Right ventricle myocardium superior (tissue), 1 donor: ENCODE measurements at regions not wholly inside any gene's neighbourhood (a gene's known extent, or its start where the extent isn't known, plus 50 kb on each side); places are given as distances from the start of the nearest gene placed in this dataset.
"Not testable (repeated sequence)": the region's sequence is repeated elsewhere in the genome, so short reads cannot be mapped to it uniquely, and the experiment has no call there.

Experiments
- ATAC-seq: fragments of 200-7000 bp; cut with Tn5 transposase; one replicate; pipeline ENCODE4 v1.9.1; 2020; ENCODE audit warnings: mild to moderate bottlenecking; ENCODE audit not compliant: poor library complexity
- DNase-seq: peaks from one replicate; pipeline ENCODE4 v3.0.0-alpha.2; 2020
- intact Hi-C: fragments of 100-400 bp; cut with DNase I; formaldehyde crosslinking; loops from one replicate; pipeline ENCODE4 v1.11.2; 2022
- donor health status: DM: no; HTN: yes; CAD: no; lungs with severe emphysema.

DNA sequence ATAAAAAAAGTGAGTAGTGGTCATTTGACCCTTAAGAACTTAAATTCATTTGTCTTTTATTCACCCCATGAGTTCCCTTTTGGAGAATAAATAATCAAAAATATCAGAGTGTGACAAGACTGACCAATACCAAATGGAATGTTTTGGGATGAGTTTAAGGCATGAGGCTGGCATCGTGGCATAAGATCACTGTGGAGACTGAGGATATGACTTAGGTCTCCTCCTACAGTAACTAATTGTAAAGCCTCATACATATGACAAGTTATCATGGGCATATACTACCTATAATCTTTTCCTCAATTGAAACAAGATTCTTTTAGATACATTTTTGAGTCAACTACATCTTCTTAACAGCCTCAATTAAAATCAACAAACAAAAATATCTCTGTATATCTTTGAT is 782.0 kb downstream of the SLITRK1 start:
- DNase-seq, result no peak
- intact Hi-C loops, result no loop called here
- ATAC-seq, result no peak

DNA sequence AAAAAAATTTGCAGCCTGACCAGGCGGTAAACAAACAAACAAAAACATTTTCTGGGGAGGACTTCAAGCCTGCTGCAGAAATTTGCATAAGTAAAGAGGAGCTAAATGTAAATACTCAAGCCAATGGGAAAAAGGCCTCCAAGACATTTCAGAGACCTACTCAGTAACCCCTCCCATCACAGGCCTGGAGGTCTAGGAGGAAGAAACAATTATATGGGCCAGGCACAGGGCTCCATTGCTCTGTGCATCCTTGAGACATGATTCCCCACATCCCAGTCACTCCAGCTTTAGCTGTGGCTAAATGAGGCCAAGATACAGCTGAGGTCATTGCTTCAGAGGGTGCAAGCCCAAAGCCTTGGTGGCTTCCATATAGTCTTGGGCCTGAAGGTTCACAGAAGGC is 793.4 kb downstream of the SLITRK1 start:
- ATAC-seq (no peak), DNase-seq (no peak)
- intact Hi-C loops, result no loop called here

- ATAC-seq (no peak), DNase-seq (no peak)
- intact Hi-C loops, result no loop called here
These were observed 795.3 kb downstream of the SLITRK1 start for GRCh38 chr13:83086948-83087347.

- intact Hi-C loops, result no loop called here
- ATAC-seq, result no peak
These were observed 796.2 kb downstream of the SLITRK1 start for GRCh38 chr13:83086088-83086487.

DNA sequence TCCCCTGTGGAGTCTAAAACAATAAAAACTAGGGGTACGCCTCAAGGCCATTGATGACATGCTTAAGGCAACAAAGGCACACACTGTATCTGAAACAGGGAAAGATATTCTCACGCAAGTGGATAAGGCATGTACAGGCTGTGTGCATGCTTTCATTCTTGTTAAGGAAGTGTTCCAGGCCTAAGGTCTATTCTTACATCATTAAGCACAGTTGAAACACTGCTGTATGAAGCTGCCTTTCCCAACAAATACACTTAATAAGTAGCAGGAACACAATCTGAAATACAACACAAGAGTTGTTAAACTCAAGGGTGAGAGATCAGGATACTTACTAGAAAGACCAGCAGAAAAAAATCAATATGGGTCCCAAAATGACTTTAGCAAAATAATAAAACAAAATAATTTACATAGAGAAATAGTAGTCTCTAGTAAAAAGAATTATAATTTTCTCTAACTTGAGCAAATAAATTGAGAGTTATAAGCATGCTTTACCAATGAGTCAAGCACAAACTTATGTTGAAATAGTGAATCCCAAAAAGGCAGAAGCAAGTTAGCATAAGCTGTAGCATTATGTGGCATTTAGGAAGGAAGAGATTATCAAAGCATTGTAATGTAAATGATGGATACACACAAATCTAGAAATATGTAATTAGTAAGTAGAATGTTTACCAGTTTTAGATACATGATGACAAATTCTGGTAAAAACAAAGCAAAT is 796.9 kb downstream of the SLITRK1 start:
- ATAC-seq (no peak), DNase-seq (no peak)
- intact Hi-C loops, result no loop called here

More at GRCh38 chr13:83086088-83086487, 796.2 kb downstream of the SLITRK1 start:
- DNase-seq, result no peak

- ATAC-seq (no peak), DNase-seq (no peak)
- intact Hi-C loops, result no loop called here
These were observed 804.8 kb downstream of the SLITRK1 start for GRCh38 chr13:83077499-83077898.

DNA sequence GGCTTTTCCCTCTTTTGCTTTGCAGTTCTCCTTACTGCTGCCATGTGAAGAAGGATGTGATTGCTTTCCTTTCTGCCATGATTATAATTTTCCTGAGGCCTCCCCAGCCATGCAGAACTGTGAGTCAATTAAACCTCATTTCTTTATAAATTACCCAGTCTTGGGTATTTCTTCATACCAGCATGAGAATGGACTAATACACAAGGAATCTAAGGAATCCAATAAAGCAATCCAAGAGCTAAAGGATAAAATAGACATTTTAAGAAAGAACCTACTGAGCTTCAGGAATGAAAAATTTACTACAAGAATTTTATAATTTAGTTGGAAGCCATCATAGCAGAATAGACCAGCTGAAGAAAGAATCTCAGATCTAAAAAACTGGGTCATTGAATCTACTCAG is 808.3 kb downstream of the SLITRK1 start:
- intact Hi-C loops, ATAC-seq, DNase-seq: not testable (repeated sequence)

DNA sequence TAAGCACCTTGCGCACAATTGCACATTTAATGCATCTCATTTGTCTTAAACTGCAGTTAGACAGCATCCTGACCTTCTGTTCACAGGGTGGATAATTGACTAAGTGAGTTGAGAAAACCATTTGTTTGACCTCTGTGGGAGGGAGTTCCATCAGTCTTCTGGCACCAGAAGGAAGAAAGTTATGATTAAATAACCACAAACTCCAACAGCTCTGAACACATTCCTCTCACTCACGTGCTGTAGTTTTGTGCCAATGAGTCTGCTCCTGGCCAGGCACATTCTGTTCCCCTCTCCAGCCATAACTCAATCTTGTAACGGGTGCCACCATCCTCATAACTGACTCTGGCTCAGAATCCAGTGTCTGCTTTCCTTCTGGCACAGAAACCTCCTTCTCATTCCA is 817.2 kb downstream of the SLITRK1 start:
- DNase-seq (peak; percentile 40), ATAC-seq (peak; percentile 71)
- intact Hi-C loops, result no loop called here

DNA sequence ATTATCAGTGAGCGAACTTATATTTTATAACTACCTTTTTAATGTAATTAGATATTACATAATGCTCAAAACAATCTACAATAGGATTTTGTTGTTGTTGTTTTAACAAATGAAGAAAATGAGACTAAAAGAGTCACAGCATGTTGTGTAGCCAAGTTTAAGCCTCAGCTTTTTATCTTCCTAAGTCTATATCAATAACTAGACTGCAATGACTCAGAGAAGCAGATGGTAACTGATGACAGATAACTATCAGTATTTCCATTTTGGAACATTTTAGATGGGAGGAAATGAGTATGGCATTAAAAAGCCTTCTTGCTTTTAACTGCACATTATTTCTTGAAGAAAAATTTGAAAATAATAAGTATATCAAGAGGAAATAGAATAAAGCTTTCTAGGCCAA is 825.2 kb downstream of the SLITRK1 start:
- DNase-seq (no peak), ATAC-seq (no peak)
- intact Hi-C loops, result no loop called here

- intact Hi-C loops, result no loop called here
- no peak for ATAC-seq
- DNase-seq, result no peak
These were observed 826.0 kb downstream of the SLITRK1 start for GRCh38 chr13:83056269-83056668.

DNA sequence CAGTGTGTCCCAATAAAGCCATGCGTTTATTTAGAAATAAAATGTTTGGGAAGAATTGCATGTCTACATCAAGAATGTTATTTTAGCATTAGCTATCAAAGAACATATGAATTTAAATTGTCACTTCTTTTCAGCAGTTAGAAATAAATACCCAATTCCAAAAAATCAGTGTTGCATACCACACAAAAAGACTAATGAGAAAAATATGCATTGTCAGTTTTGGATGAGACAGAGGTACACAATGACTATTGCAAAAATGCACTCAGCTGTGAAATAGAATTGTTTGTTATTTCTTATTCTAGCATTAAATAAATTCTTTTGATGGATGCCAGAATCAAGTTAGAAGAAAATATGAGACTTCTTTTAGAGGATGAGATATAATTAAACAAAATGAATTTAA is 833.9 kb downstream of the SLITRK1 start:
- no peak for ATAC-seq
- intact Hi-C loops, result no loop called here
- no peak for DNase-seq

GRCh38 chr13:83024955-83025594 is 857.2 kb downstream of the SLITRK1 start:
- DNase-seq, result no peak
- intact Hi-C loops, result no loop called here
- no peak for ATAC-seq

GRCh38 chr13:83024232-83024631 is 858.0 kb downstream of the SLITRK1 start:
- ATAC-seq (no peak), DNase-seq (no peak)
- intact Hi-C loops, result no loop called here

DNA sequence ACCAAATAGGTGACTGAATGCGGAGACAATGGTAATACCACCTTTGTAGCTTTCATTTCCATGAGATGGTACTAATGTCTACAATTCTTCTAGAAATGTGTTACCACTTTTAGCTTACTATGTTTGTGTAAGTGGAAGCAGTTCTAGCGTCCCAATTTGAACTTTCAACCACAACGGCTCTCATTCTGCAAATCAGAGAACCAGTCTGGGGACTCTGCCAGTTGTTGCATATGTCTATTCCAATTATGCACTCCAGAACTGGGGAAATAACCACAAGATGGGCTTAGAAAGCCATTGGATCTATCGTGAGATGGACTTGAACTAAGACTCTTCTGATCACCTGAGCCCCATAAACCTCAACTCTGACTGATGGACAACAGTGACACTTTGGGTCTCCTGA is 862.3 kb downstream of the SLITRK1 start:
- no peak for ATAC-seq
- intact Hi-C loops, result no loop called here

DNA sequence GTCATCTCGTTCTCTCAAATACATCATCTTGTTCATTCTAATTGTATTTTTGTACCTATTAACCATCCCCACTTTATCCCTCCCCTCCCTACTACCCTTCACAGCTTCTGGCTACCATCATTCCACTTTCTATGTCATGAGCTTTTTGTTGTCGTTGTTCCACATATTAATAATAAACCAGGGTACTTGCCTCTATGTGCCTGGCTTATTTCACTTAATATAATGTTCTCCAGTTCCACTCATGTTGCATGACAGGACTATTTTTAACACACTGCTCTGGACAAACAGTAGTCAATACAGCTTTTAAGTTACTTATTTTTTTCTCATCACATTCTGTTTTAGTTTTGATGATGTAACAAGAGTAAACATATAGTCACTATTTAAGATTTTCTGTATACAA is 872.3 kb downstream of the SLITRK1 start:
- ATAC-seq (peak; percentile 81), DNase-seq (no peak)
- intact Hi-C loops, result no loop called here

More for the DNA sequence above, 862.3 kb downstream of the SLITRK1 start:
- no peak for DNase-seq

DNA sequence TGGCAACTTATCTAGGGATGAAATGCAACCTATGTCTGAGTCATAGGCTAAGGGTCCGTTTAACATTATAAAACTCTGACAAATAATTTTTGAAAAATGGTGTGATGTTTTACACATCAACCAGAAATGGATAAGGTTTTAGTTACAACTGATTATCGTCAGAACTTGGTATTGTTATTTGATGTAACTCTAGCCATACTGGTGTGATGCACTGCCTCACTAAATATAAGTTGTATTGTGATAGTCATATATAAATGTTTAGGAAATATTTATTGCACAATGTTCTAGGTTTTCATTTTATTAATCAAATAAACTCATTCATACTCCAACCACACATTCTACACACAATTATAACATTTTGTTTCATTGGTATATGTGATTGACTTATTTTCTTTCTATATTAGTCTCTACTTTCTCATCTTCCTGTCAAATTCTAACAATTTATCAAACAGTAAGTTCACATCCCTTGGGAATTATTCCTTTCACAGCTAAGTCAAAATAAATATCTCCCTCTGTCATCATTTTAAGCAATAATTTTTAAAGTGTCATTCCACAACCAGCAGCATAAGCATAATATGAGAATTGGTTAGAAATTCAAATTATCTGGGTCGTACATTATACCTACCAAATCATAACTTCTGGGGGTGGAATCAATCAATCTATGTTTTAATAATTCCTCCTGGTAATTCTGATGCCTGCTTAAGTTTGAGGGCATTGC is 873.9 kb downstream of the SLITRK1 start:
- no peak for ATAC-seq
- intact Hi-C loops, result no loop called here
- DNase-seq, result no peak

DNA sequence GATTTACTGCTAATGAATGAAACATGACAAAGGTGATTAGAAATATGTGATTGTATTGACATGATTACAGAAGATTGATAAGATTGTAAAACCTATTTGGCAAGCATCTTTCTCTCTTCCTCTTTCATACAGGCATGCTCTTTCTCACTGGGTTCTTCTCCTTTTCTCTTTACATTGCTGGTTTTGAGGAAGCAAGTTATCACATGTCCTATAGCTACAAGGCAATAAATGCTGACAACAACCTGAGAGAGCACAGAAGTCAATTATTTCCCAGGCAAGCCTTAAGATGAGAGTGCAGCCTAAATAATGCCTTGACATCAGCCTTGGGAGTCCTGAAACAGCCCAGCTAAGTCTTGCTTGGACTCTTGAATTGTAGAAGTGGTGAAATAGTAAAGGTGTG is 875.0 kb downstream of the SLITRK1 start:
- no peak for DNase-seq
- ATAC-seq, result no peak
- intact Hi-C loops, result no loop called here

DNA sequence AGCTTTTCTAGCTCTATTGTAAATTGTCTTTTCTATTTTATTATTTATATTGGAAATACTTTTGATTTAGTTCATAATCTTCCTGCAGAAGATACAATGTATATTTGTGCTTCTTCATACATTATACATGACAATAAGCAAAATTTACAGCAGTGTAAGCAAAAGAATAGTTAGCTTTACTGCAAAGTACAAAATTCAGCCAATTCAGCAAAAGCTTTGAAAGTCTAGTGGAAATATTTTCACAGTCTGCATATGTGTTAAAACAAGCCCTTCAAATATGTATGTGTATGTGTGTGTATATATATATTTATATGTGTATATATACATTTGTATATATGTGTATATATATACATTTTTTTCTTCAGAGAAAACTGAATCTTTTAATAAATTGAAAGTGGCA is 879.1 kb downstream of the SLITRK1 start:
- no peak for ATAC-seq
- DNase-seq, result no peak
- intact Hi-C loops, result no loop called here

DNA sequence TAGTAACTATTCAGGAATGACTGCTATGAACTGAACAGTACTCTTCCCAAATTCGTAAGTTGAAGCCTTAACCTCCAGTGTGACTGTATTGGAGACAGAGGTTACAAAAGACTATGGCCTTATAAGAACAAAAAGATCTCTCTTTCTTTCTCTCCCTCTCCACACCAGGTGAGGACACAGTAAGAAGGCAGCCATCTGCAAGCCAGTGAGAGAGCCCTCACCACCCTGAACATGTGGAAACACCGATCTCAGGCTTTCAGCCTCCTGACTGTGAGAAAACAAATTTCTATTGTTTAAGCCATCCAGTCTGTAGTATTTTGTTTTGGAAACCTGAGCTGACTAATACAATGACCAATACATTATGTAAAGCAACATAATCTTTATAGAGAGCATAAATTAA is 888.9 kb downstream of the SLITRK1 start:
- DNase-seq, result no peak
- intact Hi-C loops, result no loop called here
- ATAC-seq, result no peak

- ATAC-seq (no peak), DNase-seq (no peak)
- intact Hi-C loops, result no loop called here
These were observed 905.8 kb downstream of the SLITRK1 start for GRCh38 chr13:82976499-82976898.
